K562 (cell line): ENCODE measurements at regions not wholly inside any gene's neighbourhood (a gene's known extent, or its start where the extent isn't known, plus 50 kb on each side); places are given as distances from the start of the nearest gene placed in this dataset.

Experiments
- ATAC-seq: fragments of 200-7000 bp; cut with Tn5 transposase; 3 replicates; pipeline ENCODE4 v1.9.1; 2020; ENCODE audit warnings: moderate library complexity
- BruUV-seq: library from RNA; stranded (reverse); fragments of 400-500 nt; replicated peaks from 2 replicates; lab custom pipeline; 2021; lab: Mats Ljungman, UMichigan
- CTCF ChIA-PET: fragments of 300-600 bp; formaldehyde crosslinking; extraction: SDS; loops from one replicate; lab custom pipeline; 2021; ENCODE audit warnings: low intra/inter-chr PET ratio; lab: Yijun Ruan, JAX
- POLR2A ChIA-PET: fragments of 300-600, 350-650 bp; sonication (Branson Sonifier 250); formaldehyde crosslinking; extraction: SDS; loops from one replicate; lab custom pipeline; 2021; ENCODE audit warnings: antibody characterized with exemption, inconsistent platforms; lab: Yijun Ruan, JAX
- DNase-seq, 4 experiments: peaks; one replicate each; pipeline versions ENCODE4 v3.0.0 to v3.0.0-alpha.2; 2011 to 2018; ENCODE audit warnings: low spot score in 3 of 4, mixed read lengths in 3 of 4; ENCODE audit errors: extremely low read depth in 1 of 4
- FAIRE-seq: peaks from 2 replicates; lab custom pipeline; 2011; peaks lifted over from hg19 to GRCh38; lab: Jason Lieb, UNC
- H2AFZ ChIP-seq: 2 replicates; pipeline ENCODE4 v1.6.0; 2011; ENCODE audit warnings: low read depth, low read length, control low read depth, inconsistent platforms
- H3K27ac ChIP-seq: fragments of 200-600 bp; 3 replicates; pipeline ENCODE4 v1.8.0; 2011; ENCODE audit warnings: low read depth, mild to moderate bottlenecking, control low read depth, inconsistent platforms, low read length, moderate library complexity, mixed read lengths; ENCODE audit errors: extremely low read depth
- H3K27me3 ChIP-seq, 2 experiments: fragments of 300-600 bp in 1 of 2; 2 replicates in 1 of 2; 3 replicates in 1 of 2; pipeline versions ENCODE4 v1.6.0 to v1.8.0; 2011; ENCODE audit warnings: inconsistent platforms in 2 of 2, low read length in 2 of 2, mild to moderate bottlenecking in 1 of 2, mixed read lengths in 1 of 2, moderate library complexity in 1 of 2; ENCODE audit not compliant: control insufficient read depth in 2 of 2, insufficient read depth in 2 of 2
- H3K36me3 ChIP-seq: fragments of 300-600 bp; 3 replicates; pipeline ENCODE4 v1.8.0; 2011; ENCODE audit warnings: mild to moderate bottlenecking, low read length, inconsistent platforms; ENCODE audit not compliant: control insufficient read depth, insufficient read depth
- H3K4me1 ChIP-seq, 2 experiments: fragments of 200-600 bp in 1 of 2; replicated peaks in 1 of 2; 2 replicates in 1 of 2; 3 replicates in 1 of 2; pipeline versions ENCODE4 v1.5.1 to v1.8.0; 2011; ENCODE audit warnings: inconsistent platforms in 2 of 2, low read length in 2 of 2, mild to moderate bottlenecking in 1 of 2, mixed read lengths in 1 of 2, moderate library complexity in 1 of 2; ENCODE audit not compliant: control insufficient read depth in 2 of 2, insufficient read depth in 2 of 2
- H3K4me2 ChIP-seq: 2 replicates; pipeline ENCODE4 v1.6.1; 2011; ENCODE audit warnings: low read length, control low read depth, inconsistent platforms, mixed read lengths; ENCODE audit not compliant: insufficient read depth
- H3K4me3 ChIP-seq: fragments of 200-600 bp; sonication (generic), shearing (Covaris generic); 2 replicates; pipeline ENCODE4 v1.5.1; 2016; ENCODE audit warnings: control low read depth, inconsistent platforms
- H3K79me2 ChIP-seq: fragments of 200-600 bp; 3 replicates; pipeline ENCODE4 v1.8.0; 2011; ENCODE audit warnings: low read length, inconsistent platforms; ENCODE audit not compliant: control insufficient read depth, insufficient read depth
- H3K9ac ChIP-seq, 2 experiments: 2 replicates each; pipeline versions ENCODE4 v1.6.0 to v1.6.1; 2011; ENCODE audit warnings: low read depth in 2 of 2, low read length in 2 of 2, control low read depth in 1 of 2, inconsistent platforms in 1 of 2, mild to moderate bottlenecking in 1 of 2, mixed read lengths in 1 of 2; ENCODE audit not compliant: insufficient read depth in 1 of 2
- H3K9me1 ChIP-seq: one replicate; pipeline ENCODE4 v1.6.0; 2011; ENCODE audit warnings: inconsistent platforms, mild to moderate bottlenecking, low read length, moderate library complexity; ENCODE audit not compliant: control insufficient read depth, insufficient read depth
- H3K9me3 ChIP-seq: replicated peaks from 2 replicates; pipeline ENCODE4 v1.5.1; 2011; ENCODE audit warnings: low read depth, low read length, inconsistent platforms; ENCODE audit not compliant: control insufficient read depth, insufficient read depth
- H4K20me1 ChIP-seq: replicated peaks from 2 replicates; pipeline ENCODE4 v1.6.1; 2011; ENCODE audit warnings: low read length, inconsistent platforms, mixed read lengths; ENCODE audit not compliant: control insufficient read depth, insufficient read depth
- BCL6 ChIP-seq: fragments of 250-450 bp; sonication (Bioruptor Pico); IDR thresholded peaks from 2 replicates; pipeline ENCODE4 v1.4.0; 2020
- FOSL1 ChIP-seq: fragments of 200-800 bp; sonication (Bioruptor generic); conservative IDR thresholded peaks from 2 replicates; pipeline ENCODE4 v1.6.1; 2016; ENCODE audit warnings: missing genetic modification characterization, missing compliant biosample characterization
- SMARCC2 ChIP-seq: fragments of 450-650 bp; IDR thresholded peaks from 2 replicates; pipeline ENCODE4 v1.6.1; 2017; ENCODE audit warnings: antibody characterized with exemption, moderate library complexity, mild to moderate bottlenecking, low read depth
- TAF7 ChIP-seq: fragments of 450-650 bp; IDR thresholded peaks from 2 replicates; pipeline ENCODE4 v1.6.1; 2016; ENCODE audit warnings: missing genetic modification characterization, missing compliant biosample characterization
- TCF7 ChIP-seq: sonication (generic); IDR thresholded peaks from 2 replicates; pipeline ENCODE4 v1.6.1; 2016; ENCODE audit warnings: antibody characterized with exemption, borderline replicate concordance
- ZNF274 ChIP-seq: IDR thresholded peaks from 2 replicates; pipeline ENCODE4 v1.6.1; 2011; ENCODE audit warnings: low read depth, mild to moderate bottlenecking, low read length, moderate library complexity, borderline replicate concordance
- ZNF589 ChIP-seq: fragments of 200-800 bp; sonication (Bioruptor generic); IDR thresholded peaks from 2 replicates; pipeline ENCODE4 v1.6.1; 2016; ENCODE audit warnings: low read depth, missing genetic modification characterization, missing compliant biosample characterization
- in situ Hi-C: fragments of 300-500 bp; cut with MboI; formaldehyde crosslinking; loops from 4 replicates; pipeline ENCODE4 v1.15.0; 2018; ENCODE audit warnings: inconsistent platforms, mixed read lengths
- intact Hi-C: fragments of 100-400 bp; cut with micrococcal nuclease; formaldehyde crosslinking; loops from 2 replicates; pipeline ENCODE4 v1.14.2; 2022
- TF ChIP-seq, protein P1 (sequence below): sonication (generic); formaldehyde crosslinking; IDR thresholded peaks from 2 replicates; pipeline ENCODE4 v1.8.0; 2022; ENCODE audit warnings: mild to moderate bottlenecking, missing genetic modification reagents

DNA sequence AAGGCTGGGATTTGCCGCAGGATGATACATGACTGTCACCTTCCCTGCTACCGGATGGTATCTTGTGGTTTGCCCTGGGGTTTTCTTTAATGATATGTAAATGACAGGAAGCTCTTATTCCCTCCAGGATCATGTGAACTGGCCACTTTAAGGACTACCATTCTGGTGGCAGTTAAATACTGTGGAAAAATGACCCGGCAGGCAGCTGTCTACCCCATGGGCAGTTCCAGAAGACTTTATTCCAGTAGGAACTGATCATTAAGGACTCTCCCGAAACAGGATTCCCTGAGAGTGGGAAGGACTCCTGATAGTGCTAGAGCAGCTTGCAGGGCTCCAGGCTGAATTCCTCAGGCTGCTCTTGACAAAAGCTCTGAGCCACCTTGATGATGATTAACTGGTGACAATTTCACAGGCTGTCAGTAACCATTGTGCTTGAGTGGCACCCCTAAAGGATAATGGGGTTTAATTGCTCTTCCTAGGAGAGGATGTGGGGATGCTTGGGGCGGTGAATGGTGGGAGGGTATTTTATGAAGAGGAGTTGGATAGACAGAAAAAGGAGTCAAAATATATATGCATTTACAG lies 212.0 kb downstream of the CPS1 start (continued):
- TF ChIP-seq, protein P1, sequence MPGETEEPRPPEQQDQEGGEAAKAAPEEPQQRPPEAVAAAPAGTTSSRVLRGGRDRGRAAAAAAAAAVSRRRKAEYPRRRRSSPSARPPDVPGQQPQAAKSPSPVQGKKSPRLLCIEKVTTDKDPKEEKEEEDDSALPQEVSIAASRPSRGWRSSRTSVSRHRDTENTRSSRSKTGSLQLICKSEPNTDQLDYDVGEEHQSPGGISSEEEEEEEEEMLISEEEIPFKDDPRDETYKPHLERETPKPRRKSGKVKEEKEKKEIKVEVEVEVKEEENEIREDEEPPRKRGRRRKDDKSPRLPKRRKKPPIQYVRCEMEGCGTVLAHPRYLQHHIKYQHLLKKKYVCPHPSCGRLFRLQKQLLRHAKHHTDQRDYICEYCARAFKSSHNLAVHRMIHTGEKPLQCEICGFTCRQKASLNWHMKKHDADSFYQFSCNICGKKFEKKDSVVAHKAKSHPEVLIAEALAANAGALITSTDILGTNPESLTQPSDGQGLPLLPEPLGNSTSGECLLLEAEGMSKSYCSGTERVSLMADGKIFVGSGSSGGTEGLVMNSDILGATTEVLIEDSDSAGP, result no peak
- TF ChIP-seq FOSL1 (tag) (no peak), TCF7 (no peak), BCL6 (CRISPR knock-in tag) (no peak)

DNA sequence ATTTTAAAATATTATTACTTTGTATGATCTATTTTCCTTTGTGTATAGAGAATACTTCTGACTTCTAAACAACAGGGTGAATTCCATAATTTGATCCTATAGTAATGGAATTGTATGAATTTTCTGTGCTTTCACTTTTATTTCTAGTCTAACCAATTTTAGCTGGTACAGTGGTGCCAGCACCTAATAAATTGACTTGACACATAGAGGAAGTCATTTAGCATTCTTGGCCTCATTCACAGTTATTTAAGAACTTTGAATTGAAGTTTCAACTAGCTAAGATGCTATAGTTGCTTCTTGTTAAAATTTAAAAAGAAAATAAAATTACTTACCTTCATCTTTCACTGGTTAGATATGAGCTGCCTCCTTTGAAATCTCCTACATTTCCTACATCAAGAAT lies 220.4 kb downstream of the CPS1 start:
- ChIA-PET POLR2A (no interaction called here), CTCF (no interaction called here)
- Histone ChIP-seq H3K27ac (no peak overlapping the region), H3K79me2 (no peaks in the 10 kb centered on the region), H2AFZ (no peak overlapping the region), H3K9ac (no peak overlapping the region), H3K27me3 (no peaks in the 10 kb centered on the region), H3K4me1 (no peaks in the 10 kb centered on the region), H3K4me2 (no peak overlapping the region), H3K9me1 (no peaks in the 10 kb centered on the region), H3K9me3 (no peaks in the 10 kb centered on the region), H3K36me3 (no peaks in the 10 kb centered on the region), H3K4me3 (no peak overlapping the region), H4K20me1 (no peaks in the 10 kb centered on the region)
- FAIRE-seq (no peak), ATAC-seq (no peak), DNase-seq (no peak)
- in situ Hi-C loops (no loop called here), intact Hi-C loops (no loop called here)
- no TSS peak for BruUV-seq
- TF ChIP-seq TAF7 (tag) (no peak), ZNF589 (no peak), ZNF274 (no peak), SMARCC2 (no peak)
